ENCODE measurements at regions not wholly inside any gene's neighbourhood (a gene's known extent, or its start where the extent isn't known, plus 50 kb on each side); places are given as distances from the start of the nearest gene placed in this dataset.

DNA sequence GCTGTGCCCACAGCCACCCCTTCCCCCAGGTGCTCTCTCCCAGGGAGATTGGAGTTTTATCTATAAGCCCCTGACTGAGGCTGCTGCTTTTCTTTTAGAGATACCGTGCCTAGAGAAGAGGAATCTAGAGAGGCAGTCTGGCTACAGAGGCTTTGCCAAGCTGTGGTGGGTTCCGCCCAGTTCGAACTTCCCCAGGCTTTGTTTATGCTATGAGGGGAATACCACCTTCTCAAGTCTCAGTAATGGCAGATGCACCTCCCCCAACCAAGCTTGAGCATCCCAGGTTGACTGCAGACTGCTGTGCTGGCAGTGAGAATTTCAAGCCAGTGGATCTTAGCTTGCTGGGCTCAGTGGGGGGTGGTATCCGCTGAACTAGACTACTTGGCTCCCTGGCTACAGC is 157.4 kb downstream of the CAAP1 start:
- DNase-seq = no peak

- DNase-seq = no peak
Observed at GRCh38 chr9:26729187-26729586, 163.4 kb downstream of the CAAP1 start.

GRCh38 chr9:26727471-26727870 is 165.1 kb downstream of the CAAP1 start:
- DNase-seq = no peak

DNA sequence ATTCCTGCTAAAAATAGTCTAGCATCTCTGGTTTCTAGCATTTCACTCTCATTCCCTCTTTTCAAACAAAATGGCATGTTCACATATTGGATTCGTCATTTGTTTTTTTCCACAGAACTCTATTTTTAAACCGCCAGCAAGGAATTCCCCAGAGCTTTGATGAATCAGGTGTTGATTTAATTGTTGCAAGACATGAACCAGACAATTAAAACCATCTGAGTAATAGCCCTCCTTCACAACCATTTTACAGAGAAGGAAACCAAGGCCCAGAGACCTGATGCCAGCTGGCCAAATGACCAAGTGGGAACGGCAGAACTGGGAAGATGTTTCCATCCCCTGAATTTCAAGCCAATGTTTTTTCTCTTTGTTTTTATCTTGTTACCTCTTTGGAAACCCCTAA is 167.0 kb downstream of the CAAP1 start:
- DNase-seq = no peak

DNA sequence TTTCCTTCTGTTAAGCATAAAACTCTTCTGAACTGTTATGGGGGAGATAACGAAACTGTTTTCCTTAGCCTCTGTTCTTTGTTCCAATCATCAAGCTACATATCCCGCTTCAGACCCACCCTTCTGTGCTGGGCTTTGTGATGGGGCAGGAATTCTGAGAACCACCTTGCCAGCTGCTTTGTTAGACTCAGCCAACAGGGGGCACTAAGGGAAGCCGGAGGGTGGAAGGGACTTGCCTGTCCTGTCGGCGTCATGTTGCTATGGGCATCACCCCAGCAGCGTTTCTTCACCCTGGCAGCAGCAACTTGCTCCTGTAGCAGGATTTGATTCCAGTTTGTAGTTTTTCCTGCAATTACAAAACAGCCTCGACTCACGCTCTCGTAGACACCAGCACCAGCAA is 169.1 kb downstream of the CAAP1 start:
- no peak for DNase-seq

DNA sequence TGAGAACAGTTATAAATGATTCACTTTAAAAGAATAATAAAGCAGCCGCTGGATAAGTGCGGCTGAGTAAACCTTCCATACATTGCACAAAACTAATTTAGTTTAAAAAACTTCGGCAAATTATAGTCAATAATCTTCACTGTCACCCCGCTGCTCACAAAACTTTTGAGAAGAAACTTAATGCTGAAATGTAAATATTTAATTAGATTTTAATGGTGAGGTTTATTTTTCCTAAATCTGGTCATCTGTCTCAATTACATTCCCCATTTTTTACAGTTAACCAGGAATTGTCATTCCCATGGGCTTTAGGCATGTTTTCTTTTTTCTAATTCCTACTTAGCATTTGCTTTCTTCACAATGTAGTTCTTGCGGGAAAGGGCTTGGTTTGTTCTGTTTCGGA is 169.8 kb downstream of the CAAP1 start:
- DNase-seq = no peak

DNA sequence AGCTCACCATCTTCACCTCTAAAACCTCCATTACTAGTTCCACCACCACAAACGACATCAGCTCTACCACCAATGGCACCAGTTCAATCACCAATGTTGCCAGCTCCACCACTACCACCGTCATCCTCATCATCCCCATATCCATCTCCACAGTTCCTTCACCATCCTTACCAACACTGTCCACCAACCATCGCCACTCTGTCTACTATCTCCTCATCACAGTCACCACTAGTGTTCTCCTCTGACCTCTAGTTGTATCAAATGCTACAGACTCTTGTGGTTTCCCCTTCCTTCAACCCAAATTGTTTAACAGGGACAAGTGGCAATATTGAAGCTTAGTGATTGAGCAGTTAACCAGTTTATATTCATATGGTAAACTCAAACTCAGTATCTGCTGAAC is 182.6 kb downstream of the CAAP1 start:
- no peak for DNase-seq

GRCh38 chr9:26706223-26706622 is 186.4 kb downstream of the CAAP1 start:
- no peak for DNase-seq

DNA sequence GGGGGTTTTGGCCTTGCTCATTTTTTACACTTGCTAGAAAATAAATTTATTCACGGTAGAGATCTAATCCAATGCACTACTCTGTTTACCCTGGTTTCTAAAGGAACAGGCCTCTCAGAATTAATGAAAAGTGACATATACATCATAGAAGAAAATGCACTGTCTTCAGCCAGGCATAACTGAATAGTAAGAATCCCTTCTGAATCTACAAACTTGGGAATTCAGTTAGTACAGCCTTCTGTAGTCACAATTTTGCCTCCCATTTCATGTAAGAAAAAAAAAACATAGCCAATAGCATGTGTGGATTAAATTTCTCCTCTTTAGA is 197.3 kb downstream of the CAAP1 start:
- DNase-seq = no peak

GRCh38 chr9:26694381-26695297 is 198.0 kb downstream of the CAAP1 start:
- no peak for DNase-seq

DNA sequence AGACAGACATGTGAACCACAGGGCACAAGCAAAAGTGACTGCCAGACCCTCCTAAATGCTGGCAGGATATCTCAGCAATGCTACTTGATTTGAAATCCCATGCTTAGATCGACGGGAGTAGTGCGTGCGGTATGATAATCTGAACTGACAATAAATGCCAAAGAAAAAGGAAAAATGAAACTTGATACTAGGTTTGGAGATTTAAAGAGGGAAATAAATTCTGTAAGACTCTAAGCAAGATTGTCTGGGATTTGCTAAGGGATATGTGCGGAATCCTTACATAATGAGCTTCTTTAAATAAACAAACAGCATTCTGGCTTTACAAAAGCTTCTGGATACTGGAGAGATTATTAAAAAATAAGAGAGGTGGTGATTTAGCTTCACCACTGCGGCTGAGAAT is 203.6 kb downstream of the CAAP1 start:
- no peak for DNase-seq

DNA sequence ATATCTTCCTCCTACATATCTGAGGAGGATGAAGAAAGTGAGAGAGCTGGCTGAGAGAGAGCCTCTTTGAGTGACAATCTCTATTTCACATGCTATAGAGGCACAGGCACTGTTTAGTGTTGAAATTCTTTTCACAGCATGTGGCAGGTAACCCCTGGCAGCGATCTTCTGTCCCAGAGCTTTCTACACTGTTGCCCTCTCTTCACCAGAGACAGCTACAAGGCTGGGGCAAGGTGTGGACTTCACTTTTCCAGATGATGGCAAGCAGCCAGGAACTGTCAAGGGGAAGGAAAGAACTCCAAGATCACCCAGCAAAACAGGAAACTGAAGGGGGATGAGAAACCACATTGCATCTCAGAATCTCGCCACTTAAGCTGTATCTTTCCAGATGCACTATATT is 205.2 kb downstream of the CAAP1 start:
- DNase-seq = no peak

DNA sequence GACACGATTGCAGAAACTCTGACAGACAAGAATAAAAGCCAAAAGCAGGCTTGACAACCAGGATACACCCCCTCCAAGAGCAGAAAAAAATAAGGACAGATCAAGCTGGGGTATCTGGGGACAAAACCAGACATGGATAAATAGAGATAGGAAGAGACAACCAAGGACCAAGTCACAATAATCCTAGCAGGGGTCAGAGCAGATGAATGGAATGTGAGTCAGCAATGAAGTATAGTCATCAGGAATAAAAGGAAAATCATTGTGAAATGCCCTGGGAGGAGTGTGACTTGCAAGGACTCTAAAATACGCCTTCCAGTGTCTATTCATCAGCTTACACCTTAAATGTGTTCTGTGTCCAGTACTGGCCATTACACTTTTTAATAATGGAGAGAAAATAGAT is 206.8 kb downstream of the CAAP1 start:
- DNase-seq = no peak

GRCh38 chr9:26684029-26684428 is 208.6 kb downstream of the CAAP1 start:
- no peak for DNase-seq

DNA sequence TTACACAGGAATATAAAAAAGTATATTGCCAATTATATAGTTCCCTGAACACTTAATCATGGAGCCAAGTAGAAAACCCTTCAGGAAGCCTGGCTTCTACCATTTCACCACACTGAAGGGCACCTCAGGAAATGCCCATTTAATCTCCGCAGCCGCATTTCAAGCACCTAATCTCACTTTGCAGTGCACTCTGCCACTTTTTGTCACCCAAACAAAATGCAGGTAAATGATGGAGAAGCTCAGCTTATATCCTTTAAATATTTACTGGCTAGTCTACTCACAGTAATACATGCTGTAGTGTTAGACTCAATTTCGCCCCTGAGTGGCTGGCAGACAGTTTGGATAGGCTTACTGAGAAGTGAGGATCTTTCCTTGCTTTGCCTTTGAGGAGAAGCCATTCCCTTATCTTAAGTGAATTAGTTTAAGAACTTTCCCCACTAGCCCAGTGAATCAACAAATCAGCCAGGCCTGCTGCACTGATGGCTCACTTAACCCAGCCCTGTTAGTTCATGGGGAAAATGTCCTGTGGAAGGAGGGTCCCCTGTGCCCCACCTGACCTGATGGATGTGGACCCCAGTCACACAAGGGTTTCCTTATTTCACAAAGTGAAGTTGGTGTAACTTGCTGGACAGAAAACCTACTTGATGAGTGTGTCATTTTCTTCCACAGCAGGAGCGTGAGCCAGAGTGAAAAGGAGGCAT is 209.7 kb downstream of the CAAP1 start:
- no peak for DNase-seq

DNA sequence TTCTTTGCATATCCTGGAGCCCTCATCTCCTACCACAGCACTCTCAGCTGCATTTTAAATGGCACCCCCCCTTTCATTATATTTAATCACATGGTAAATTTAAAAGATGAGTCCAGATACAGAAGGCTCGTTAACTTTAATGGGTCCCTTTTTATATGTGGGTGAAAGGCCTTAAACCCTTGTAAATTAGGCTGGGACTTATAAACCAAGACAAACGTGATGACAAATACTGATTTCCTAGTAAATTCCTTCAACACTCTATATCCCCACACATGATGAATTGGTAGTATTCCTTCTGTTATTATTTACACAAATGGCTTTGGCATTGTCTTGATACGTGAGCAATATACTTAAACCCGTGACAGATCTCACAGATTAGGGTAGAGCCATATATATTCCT is 210.6 kb downstream of the CAAP1 start:
- no peak for DNase-seq

GRCh38 chr9:26677965-26678706 is 214.5 kb downstream of the CAAP1 start:
- no peak for DNase-seq

GRCh38 chr9:26675035-26675434 is 217.6 kb downstream of the CAAP1 start:
- no peak for DNase-seq

- DNase-seq = no peak
Observed at GRCh38 chr9:26673261-26673660, 219.3 kb downstream of the CAAP1 start.

DNA sequence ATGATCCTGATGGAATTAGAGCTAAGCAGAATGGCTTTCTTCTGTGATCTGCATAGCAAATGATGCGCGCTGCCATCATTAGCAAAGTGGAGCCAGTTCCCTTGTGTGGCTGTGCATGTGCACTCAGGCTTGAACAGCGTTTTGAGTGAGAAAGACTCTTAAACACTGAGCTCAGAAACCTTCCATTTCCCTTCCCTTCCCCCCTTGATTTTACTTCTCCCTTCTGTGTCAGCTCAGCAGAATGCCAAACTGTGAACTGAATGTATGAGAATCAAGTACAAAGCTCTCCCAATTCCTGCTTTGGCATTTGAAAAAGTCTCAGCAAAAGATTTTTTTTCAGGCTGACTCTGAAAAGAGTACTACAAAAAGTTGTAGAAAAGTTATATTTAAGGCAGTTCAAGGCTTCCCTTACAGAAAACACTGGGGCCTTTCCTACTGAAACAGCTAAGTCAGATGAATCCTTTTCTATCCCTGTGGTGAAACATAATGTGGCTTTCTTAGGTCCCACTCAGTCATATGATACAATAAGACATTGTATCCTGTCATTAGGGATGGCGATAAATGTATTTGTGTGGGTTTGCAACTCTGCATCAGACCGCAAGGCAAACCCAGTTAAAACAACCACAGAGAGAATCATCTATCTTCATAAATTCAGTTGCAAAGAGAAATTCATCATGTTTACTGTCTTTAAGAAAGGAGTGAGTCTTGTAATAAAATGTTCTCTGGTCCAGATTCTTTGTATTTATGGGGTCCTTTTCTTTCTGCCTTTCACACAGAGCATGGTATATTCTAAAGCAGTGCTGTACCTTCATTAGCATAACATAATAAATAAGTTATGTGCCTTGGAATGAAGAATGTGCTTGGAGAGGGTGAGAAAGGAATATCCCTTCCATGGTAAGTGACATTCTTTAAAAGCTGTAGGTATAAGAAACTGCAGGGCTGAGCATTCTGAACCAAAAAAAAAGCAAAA is 222.6 kb downstream of the CAAP1 start:
- no peak for DNase-seq

GRCh38 chr9:26667882-26668281 is 224.7 kb downstream of the CAAP1 start:
- no peak for DNase-seq

- DNase-seq = no peak
Observed at GRCh38 chr9:26665666-26666065, 226.9 kb downstream of the CAAP1 start.

Data from NCI-H1436 treated with DMSO at 0.1 percent for 48 hours (cell line).